Astrocyte of the cerebellum (primary cell): ENCODE measurements at regions not wholly inside any gene's neighbourhood (a gene's known extent, or its start where the extent isn't known, plus 50 kb on each side); places are given as distances from the start of the nearest gene placed in this dataset.

Experiments
- DNase-seq: peaks from one replicate; pipeline ENCODE4 v3.0.0-alpha.2; 2011; ENCODE audit warnings: low read depth
- H3K4me3 ChIP-seq: 2 replicates; pipeline ENCODE4 v1.5.1; 2011; ENCODE audit warnings: mild to moderate bottlenecking, low read depth, low read length, moderate library complexity
- CTCF ChIP-seq: IDR thresholded peaks from 2 replicates; pipeline ENCODE4 v1.5.1; 2012; ENCODE audit warnings: low read length, low read depth, moderate library complexity, mild to moderate bottlenecking; ENCODE audit errors: missing control alignments
- in situ Hi-C: cut with HindIII; loops from 2 replicates; pipeline ENCODE4 v1.10.0; 2017; ENCODE audit warnings: low sequenced_read_pairs

- no peak overlapping the region for H3K4me3 ChIP-seq
- DNase-seq, result no peak
- in situ Hi-C loops, result no loop called here
- no peak for TF ChIP-seq CTCF
Measured at GRCh38 chr14:65321370-65321875, 91.1 kb upstream of the FUT8 start.

GRCh38 chr14:65329481-65329880 lies 83.0 kb upstream of the FUT8 start:
- in situ Hi-C loops, result no loop called here
- no peak overlapping the region for H3K4me3 ChIP-seq
- no peak for TF ChIP-seq CTCF
- DNase-seq, result no peak

- no peak overlapping the region for H3K4me3 ChIP-seq
- TF ChIP-seq CTCF, result no peak
- DNase-seq, result no peak
- in situ Hi-C loops, result no loop called here
Measured at GRCh38 chr14:65329911-65330310, 82.6 kb upstream of the FUT8 start.

GRCh38 chr14:65330416-65330815 lies 82.1 kb upstream of the FUT8 start:
- H3K4me3 ChIP-seq, result no peak overlapping the region
- in situ Hi-C loops, result no loop called here
- no peak for TF ChIP-seq CTCF
- no peak for DNase-seq

GRCh38 chr14:65331652-65332051 lies 80.9 kb upstream of the FUT8 start:
- no peak overlapping the region for H3K4me3 ChIP-seq
- no peak for DNase-seq
- TF ChIP-seq CTCF, result no peak
- in situ Hi-C loops, result no loop called here

GRCh38 chr14:65332141-65332871 lies 80.2 kb upstream of the FUT8 start:
- in situ Hi-C loops, result no loop called here
- no peak for DNase-seq
- TF ChIP-seq CTCF, result no peak
- H3K4me3 ChIP-seq, result no peak overlapping the region
